Loucy (cell line): ENCODE measurements at regions not wholly inside any gene's neighbourhood (a gene's known extent, or its start where the extent isn't known, plus 50 kb on each side); places are given as distances from the start of the nearest gene placed in this dataset.
"Not testable (repeated sequence)": the region's sequence is repeated elsewhere in the genome, so short reads cannot be mapped to it uniquely, and the experiment has no call there.

Source experiments
- H2AFZ ChIP-seq: fragments of 200-600 bp; sonication (generic); 2 replicates; pipeline ENCODE4 v1.6.0; 2016; ENCODE audit warnings: antibody characterized with exemption, mild to moderate bottlenecking, low read length, moderate library complexity
- H3F3A ChIP-seq: fragments of 200-600 bp; 2 replicates; pipeline ENCODE4 v1.6.0; 2016; ENCODE audit warnings: antibody characterized with exemption, low read depth, mild to moderate bottlenecking
- H3K27me3 ChIP-seq: fragments of 200-600 bp; sonication (generic); 2 replicates; pipeline ENCODE4 v1.6.1; 2014; ENCODE audit warnings: low read length, mild to moderate bottlenecking; ENCODE audit not compliant: insufficient read depth, poor library complexity, severe bottlenecking
- H3K36me3 ChIP-seq: fragments of 200-600 bp; sonication (generic); 2 replicates; pipeline ENCODE4 v1.6.1; 2016; ENCODE audit warnings: low read length; ENCODE audit not compliant: insufficient read depth
- H3K4me1 ChIP-seq: fragments of 200-600 bp; sonication (generic); 2 replicates; pipeline ENCODE4 v1.5.1; 2014; ENCODE audit warnings: low read length, mild to moderate bottlenecking; ENCODE audit not compliant: insufficient read depth, poor library complexity, severe bottlenecking
- H3K4me2 ChIP-seq: fragments of 200-600 bp; sonication (generic); 2 replicates; pipeline ENCODE4 v1.6.0; 2014; ENCODE audit warnings: antibody characterized with exemption, low read length, low read depth, mild to moderate bottlenecking; ENCODE audit not compliant: poor library complexity, severe bottlenecking
- H3K4me3 ChIP-seq: fragments of 200-600 bp; sonication (generic); 2 replicates; pipeline ENCODE4 v1.5.1; 2014; ENCODE audit warnings: low read length, mild to moderate bottlenecking, mixed read lengths; ENCODE audit not compliant: poor library complexity, severe bottlenecking
- H3K79me2 ChIP-seq: fragments of 200-600 bp; sonication (generic); 2 replicates; pipeline ENCODE4 v1.6.1; 2014; ENCODE audit warnings: low read length; ENCODE audit not compliant: insufficient read depth
- H3K9ac ChIP-seq: fragments of 200-600 bp; sonication (generic); 2 replicates; pipeline ENCODE4 v1.6.0; 2014; ENCODE audit warnings: mild to moderate bottlenecking, low read depth, low read length, moderate library complexity; ENCODE audit not compliant: poor library complexity, severe bottlenecking
- H3K9me2 ChIP-seq: fragments of 200-600 bp; sonication (generic); replicated peaks from 2 replicates; pipeline ENCODE4 v1.6.1; 2016; ENCODE audit warnings: low read depth, low read length, mixed read lengths
- H3K9me3 ChIP-seq: fragments of 200-600 bp; sonication (generic); 2 replicates; pipeline ENCODE4 v1.6.1; 2014; ENCODE audit warnings: mild to moderate bottlenecking, antibody characterized with exemption, low read length, low read depth; ENCODE audit not compliant: insufficient read depth
- H4K20me1 ChIP-seq: fragments of 200-600 bp; sonication (generic); 2 replicates; pipeline ENCODE4 v1.6.0; 2014; ENCODE audit warnings: antibody characterized with exemption, low read length, mild to moderate bottlenecking; ENCODE audit not compliant: insufficient read depth, poor library complexity, severe bottlenecking
- EZH2phosphoT487 ChIP-seq: fragments of 200-600 bp; IDR thresholded peaks from 2 replicates; pipeline ENCODE4 v1.6.1; 2018; ENCODE audit warnings: antibody characterized with exemption, mild to moderate bottlenecking, moderate library complexity, borderline replicate concordance
- TF ChIP-seq, protein P1 (sequence below): fragments of 200-600 bp; sonication (generic); conservative IDR thresholded peaks from 2 replicates; pipeline ENCODE4 v1.5.1; 2014; ENCODE audit warnings: mild to moderate bottlenecking, antibody characterized with exemption, low read length

DNA sequence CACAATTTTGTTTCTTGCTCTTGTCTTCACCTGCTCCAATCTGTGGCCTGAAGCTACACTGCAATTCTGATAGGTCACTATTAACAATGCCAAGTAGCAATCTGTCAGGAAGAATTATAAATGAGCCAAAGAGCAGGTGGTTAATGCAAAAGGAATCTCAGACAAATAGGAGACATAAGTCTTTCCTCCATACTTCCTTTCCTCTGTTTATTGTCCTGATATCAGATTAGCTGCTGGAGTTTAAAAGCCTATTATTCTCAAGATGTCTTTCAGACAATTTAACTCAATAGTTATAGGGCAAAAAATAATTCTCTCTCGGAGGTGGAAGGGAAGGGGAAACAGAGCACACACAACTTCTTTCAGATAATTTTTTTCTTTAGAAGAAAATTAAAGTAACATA is 491.6 kb downstream of the MFSD1 start:
- no peaks in the 10 kb centered on the region for H3K27me3 ChIP-seq
- no peaks in the 10 kb centered on the region for H3K9me3 ChIP-seq
- H3K9ac ChIP-seq, result no peak overlapping the region
- TF ChIP-seq EZH2phosphoT487, result no peak
- TF ChIP-seq, protein P1, sequence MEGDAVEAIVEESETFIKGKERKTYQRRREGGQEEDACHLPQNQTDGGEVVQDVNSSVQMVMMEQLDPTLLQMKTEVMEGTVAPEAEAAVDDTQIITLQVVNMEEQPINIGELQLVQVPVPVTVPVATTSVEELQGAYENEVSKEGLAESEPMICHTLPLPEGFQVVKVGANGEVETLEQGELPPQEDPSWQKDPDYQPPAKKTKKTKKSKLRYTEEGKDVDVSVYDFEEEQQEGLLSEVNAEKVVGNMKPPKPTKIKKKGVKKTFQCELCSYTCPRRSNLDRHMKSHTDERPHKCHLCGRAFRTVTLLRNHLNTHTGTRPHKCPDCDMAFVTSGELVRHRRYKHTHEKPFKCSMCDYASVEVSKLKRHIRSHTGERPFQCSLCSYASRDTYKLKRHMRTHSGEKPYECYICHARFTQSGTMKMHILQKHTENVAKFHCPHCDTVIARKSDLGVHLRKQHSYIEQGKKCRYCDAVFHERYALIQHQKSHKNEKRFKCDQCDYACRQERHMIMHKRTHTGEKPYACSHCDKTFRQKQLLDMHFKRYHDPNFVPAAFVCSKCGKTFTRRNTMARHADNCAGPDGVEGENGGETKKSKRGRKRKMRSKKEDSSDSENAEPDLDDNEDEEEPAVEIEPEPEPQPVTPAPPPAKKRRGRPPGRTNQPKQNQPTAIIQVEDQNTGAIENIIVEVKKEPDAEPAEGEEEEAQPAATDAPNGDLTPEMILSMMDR, result no peak
- H4K20me1 ChIP-seq, result no peaks in the 10 kb centered on the region
- no peak overlapping the region for H3K4me3 ChIP-seq
- no peaks in the 10 kb centered on the region for H3K36me3 ChIP-seq
- no peak overlapping the region for H3K4me2 ChIP-seq
- no peaks in the 10 kb centered on the region for H3F3A ChIP-seq
- no peaks in the 10 kb centered on the region for H3K79me2 ChIP-seq
- no peaks in the 10 kb centered on the region for H3K9me2 ChIP-seq
- no peaks in the 10 kb centered on the region for H3K4me1 ChIP-seq
- H2AFZ ChIP-seq, result no peak overlapping the region

- no peaks in the 10 kb centered on the region for H3K36me3 ChIP-seq
These were observed 500.1 kb downstream of the MFSD1 start for GRCh38 chr3:159301961-159302360.

GRCh38 chr3:159305017-159305416 is 503.2 kb downstream of the MFSD1 start:
- H3K4me1 ChIP-seq, result no peaks in the 10 kb centered on the region
- no peaks in the 10 kb centered on the region for H3K27me3 ChIP-seq
- no peak overlapping the region for H3K4me3 ChIP-seq
- no peaks in the 10 kb centered on the region for H3K9me2 ChIP-seq
- no peaks in the 10 kb centered on the region for H3F3A ChIP-seq
- H3K9me3 ChIP-seq, result no peaks in the 10 kb centered on the region
- H2AFZ ChIP-seq, result no peak overlapping the region
- no peak for TF ChIP-seq EZH2phosphoT487
- TF ChIP-seq, protein P1, result no peak
- H3K4me2 ChIP-seq, result no peak overlapping the region
- no peaks in the 10 kb centered on the region for H3K36me3 ChIP-seq
- no peaks in the 10 kb centered on the region for H3K79me2 ChIP-seq
- H4K20me1 ChIP-seq, result no peaks in the 10 kb centered on the region
- H3K9ac ChIP-seq, result no peak overlapping the region

More at GRCh38 chr3:159301961-159302360, 500.1 kb downstream of the MFSD1 start:
- no peaks in the 10 kb centered on the region for H3K9me3 ChIP-seq
- H3K79me2 ChIP-seq, result no peaks in the 10 kb centered on the region
- H4K20me1 ChIP-seq, result no peaks in the 10 kb centered on the region
- no peaks in the 10 kb centered on the region for H3K27me3 ChIP-seq
- no peak overlapping the region for H3K9ac ChIP-seq
- no peaks in the 10 kb centered on the region for H3K4me1 ChIP-seq
- no peak overlapping the region for H2AFZ ChIP-seq
- H3K9me2 ChIP-seq, result no peaks in the 10 kb centered on the region
- TF ChIP-seq, protein P1, result no peak
- TF ChIP-seq EZH2phosphoT487, result no peak
- H3F3A ChIP-seq, result no peaks in the 10 kb centered on the region
- no peak overlapping the region for H3K4me2 ChIP-seq
- H3K4me3 ChIP-seq, result no peak overlapping the region

DNA sequence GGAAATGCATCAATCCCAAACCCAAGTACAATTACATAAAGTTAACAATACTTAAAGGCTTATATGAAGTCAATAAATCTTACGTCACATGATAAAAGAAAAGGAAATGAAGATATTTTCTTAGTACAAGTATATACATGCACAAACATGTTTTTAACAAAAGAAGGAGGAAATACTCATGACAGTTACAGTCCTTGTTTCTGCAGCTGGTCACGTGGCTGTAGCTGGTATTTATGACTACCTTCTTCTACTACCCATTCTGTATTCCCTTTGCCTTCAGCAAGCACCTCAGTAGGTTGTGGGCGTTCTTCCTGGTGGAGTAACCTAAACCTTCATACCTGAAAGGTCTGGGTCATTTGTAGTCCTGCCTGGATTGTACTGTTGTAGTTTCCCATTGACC is 514.9 kb downstream of the MFSD1 start:
- not testable (repeated sequence) for H3K4me2 ChIP-seq, H3K4me1 ChIP-seq, H3K9me3 ChIP-seq, H3K79me2 ChIP-seq, H3K4me3 ChIP-seq, H2AFZ ChIP-seq, H3K36me3 ChIP-seq, H3K9ac ChIP-seq, H3K27me3 ChIP-seq, H3F3A ChIP-seq, H3K9me2 ChIP-seq, H4K20me1 ChIP-seq
